Natural killer cell (primary cell): ENCODE measurements at regions not wholly inside any gene's neighbourhood (a gene's known extent, or its start where the extent isn't known, plus 50 kb on each side); places are given as distances from the start of the nearest gene placed in this dataset.

Experiments
- ATAC-seq, 3 donors: fragments of 150-1000 bp in 2 of 3; fragments of 200-7000 bp in 1 of 3; cut with Tn5 transposase; 1 replicate in 1 of 3; 2 replicates in 2 of 3; pipeline ENCODE4 v1.10.0; 2021; ENCODE audit warnings: mild to moderate bottlenecking in 2 of 3, moderate library complexity in 2 of 3
- DNase-seq, 2 donors: peaks; one replicate each; pipeline versions ENCODE4 v3.0.0 to v3.0.0-alpha.2; 2013 to 2021; ENCODE audit warnings: mixed read lengths in 1 of 2
- H3K27ac ChIP-seq: one replicate; pipeline ENCODE4 v1.5.1; 2013; ENCODE audit warnings: mild to moderate bottlenecking, low read length
- H3K27me3 ChIP-seq: one replicate; pipeline ENCODE4 v1.6.1; 2013; ENCODE audit warnings: low read length; ENCODE audit not compliant: control insufficient read depth, insufficient read depth
- H3K36me3 ChIP-seq: one replicate; pipeline ENCODE4 v1.6.1; 2013; ENCODE audit warnings: low read length; ENCODE audit not compliant: control insufficient read depth, insufficient read depth
- H3K4me1 ChIP-seq: one replicate; pipeline ENCODE4 v1.6.1; 2013; ENCODE audit warnings: low read length; ENCODE audit not compliant: control insufficient read depth, insufficient read depth
- H3K4me3 ChIP-seq: one replicate; pipeline ENCODE4 v1.5.1; 2013; ENCODE audit warnings: low read length
- H3K9me3 ChIP-seq: one replicate; pipeline ENCODE4 v1.6.1; 2013; ENCODE audit warnings: low read length; ENCODE audit not compliant: control insufficient read depth, insufficient read depth
- H3K27ac Mint-ChIP-seq, 2 donors: one replicate each; pipeline ENCODE4 v1.8.0; 2022; ENCODE audit warnings: mild to moderate bottlenecking in 2 of 2, mixed read lengths in 2 of 2, moderate library complexity in 1 of 2
- H3K27me3 Mint-ChIP-seq, 2 donors: one replicate each; pipeline ENCODE4 v1.8.0; 2022; ENCODE audit warnings: low read depth in 2 of 2, mixed read lengths in 2 of 2
- H3K36me3 Mint-ChIP-seq: one replicate; pipeline ENCODE4 v1.8.0; 2022; ENCODE audit warnings: mixed read lengths
- H3K4me1 Mint-ChIP-seq, 2 donors: one replicate each; pipeline ENCODE4 v1.8.0; 2022; ENCODE audit warnings: mixed read lengths in 2 of 2
- H3K4me3 Mint-ChIP-seq: one replicate; pipeline ENCODE4 v1.8.0; 2022; ENCODE audit warnings: mild to moderate bottlenecking, moderate library complexity, mixed read lengths
- H3K9me3 Mint-ChIP-seq, 2 donors: one replicate each; pipeline ENCODE4 v1.8.0; 2022; ENCODE audit warnings: mixed read lengths in 2 of 2
- CTCF ChIP-seq: fragments of 200-600 bp; IDR thresholded peaks from one replicate; pipeline ENCODE4 v1.8.0; 2022; ENCODE audit warnings: antibody characterized with exemption
- WGBS: methylation state at CpG from one replicate; pipeline ENCODE4 v1.1.7; 2013; ENCODE audit warnings: missing lambda C conversion rate; ENCODE audit not compliant: insufficient coverage; 5-methylcytosine and 5-hydroxymethylcytosine counted together
- intact Hi-C: fragments of 100-400 bp; cut with micrococcal nuclease; formaldehyde crosslinking; loops from one replicate; pipeline ENCODE4 v1.14.2; 2022

DNA sequence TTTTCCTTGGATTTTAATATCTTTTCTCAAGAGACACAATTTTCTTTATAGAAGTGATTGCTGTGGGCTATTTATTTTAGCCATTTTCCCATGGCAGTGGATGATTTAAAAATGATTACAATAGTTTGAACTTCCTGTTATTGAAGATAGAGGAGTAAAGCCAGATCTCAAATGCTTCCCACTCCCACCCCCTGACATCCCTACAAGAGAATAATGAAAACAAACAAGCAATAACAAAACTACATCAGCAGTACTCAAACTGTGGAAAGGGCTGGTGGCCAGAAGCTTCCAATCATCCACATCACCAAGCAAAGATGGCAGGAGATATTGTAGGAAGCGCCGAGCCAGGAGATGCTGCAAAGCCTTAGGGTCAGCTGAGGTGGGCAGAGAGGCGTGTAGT, 831.1 kb upstream of the NR2F2 start:
- Mint-ChIP-seq H3K27me3 (peaks cover 16 to 42% of the 10 kb centered on the region in 2 donors), H3K27ac (no peak overlapping the region), H3K9me3 (no peaks in the 10 kb centered on the region), H3K4me1 (no peaks in the 10 kb centered on the region), H3K4me3 (no peak overlapping the region), H3K36me3 (no peaks in the 10 kb centered on the region)
- Histone ChIP-seq H3K27me3 (peaks cover 9% of the 10 kb centered on the region), H3K27ac (no peak overlapping the region), H3K36me3 (no peaks in the 10 kb centered on the region), H3K9me3 (no peaks in the 10 kb centered on the region), H3K4me3 (no peak overlapping the region), H3K4me1 (no peaks in the 10 kb centered on the region)
- TF ChIP-seq CTCF, result no peak
- no peak for ATAC-seq
- 85% methylated on average over 3 of the region's 3 CpGs for WGBS
- no peak for DNase-seq
- intact Hi-C loops, result no loop called here

DNA sequence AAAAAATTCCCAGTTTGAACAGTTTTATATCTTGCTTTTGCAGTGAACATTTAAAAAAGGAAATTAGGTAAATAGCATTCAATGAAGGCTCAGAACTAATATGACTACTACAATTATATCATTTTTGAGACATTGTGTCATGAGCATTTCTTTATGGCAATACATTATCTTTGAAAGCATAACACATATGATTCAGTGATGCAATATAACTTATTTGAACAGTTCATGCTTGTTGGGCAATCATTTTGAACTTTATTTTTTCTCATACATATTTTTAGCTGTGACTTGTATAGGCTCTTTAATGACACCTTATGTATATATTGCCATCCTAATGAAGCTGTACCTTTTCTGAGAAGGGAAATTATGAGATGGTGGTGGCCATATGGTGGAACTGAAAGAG, 828.6 kb upstream of the NR2F2 start:
- H3K27me3 ChIP-seq, result peaks cover 11% of the 10 kb centered on the region
- no peaks in the 10 kb centered on the region for H3K36me3 Mint-ChIP-seq
- H3K36me3 ChIP-seq, result no peaks in the 10 kb centered on the region
- no peak for ATAC-seq
- DNase-seq, result no peak
- no peak overlapping the region for H3K27ac Mint-ChIP-seq
- no peak overlapping the region for H3K27ac ChIP-seq
- H3K4me3 Mint-ChIP-seq, result no peak overlapping the region
- TF ChIP-seq CTCF, result no peak
- H3K9me3 Mint-ChIP-seq, result no peaks in the 10 kb centered on the region
- intact Hi-C loops, result no loop called here
- H3K4me1 ChIP-seq, result no peaks in the 10 kb centered on the region
- no peak overlapping the region for H3K4me3 ChIP-seq
- no peaks in the 10 kb centered on the region for H3K9me3 ChIP-seq
- H3K27me3 Mint-ChIP-seq, result peaks cover 10 to 37% of the 10 kb centered on the region in 2 donors
- H3K4me1 Mint-ChIP-seq, result no peaks in the 10 kb centered on the region

DNA sequence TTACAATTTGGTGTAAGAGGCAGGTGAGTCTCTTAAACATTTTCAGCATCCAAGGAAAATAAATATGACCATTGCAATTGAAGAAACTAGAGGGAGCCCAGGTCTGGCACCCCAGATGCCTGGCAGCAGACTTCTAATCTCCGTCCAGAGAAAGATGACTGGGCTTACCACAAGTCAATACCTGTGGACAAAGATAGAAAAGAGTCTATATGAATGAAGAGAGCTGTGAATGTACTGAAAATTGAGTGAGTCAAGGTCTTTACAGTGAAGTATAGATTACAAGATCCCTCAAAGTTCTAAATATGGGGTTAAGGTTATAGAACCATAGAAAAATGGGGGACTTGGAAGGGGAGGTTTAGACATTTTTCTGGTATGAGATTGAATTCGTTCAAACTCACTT, 827.4 kb upstream of the NR2F2 start:
- no peaks in the 10 kb centered on the region for H3K9me3 Mint-ChIP-seq
- intact Hi-C loops, result no loop called here
- H3K9me3 ChIP-seq, result no peaks in the 10 kb centered on the region
- H3K4me3 Mint-ChIP-seq, result no peak overlapping the region
- no peaks in the 10 kb centered on the region for H3K4me1 ChIP-seq
- no peak overlapping the region for H3K4me3 ChIP-seq
- no peaks in the 10 kb centered on the region for H3K36me3 Mint-ChIP-seq
- H3K27me3 ChIP-seq, result peaks cover 9% of the 10 kb centered on the region
- H3K27me3 Mint-ChIP-seq, result peaks cover 10 to 31% of the 10 kb centered on the region in 2 donors
- 60% methylated on average over 2 of the region's 2 CpGs for WGBS
- no peaks in the 10 kb centered on the region for H3K4me1 Mint-ChIP-seq
- no peak for TF ChIP-seq CTCF
- DNase-seq (no peak), ATAC-seq (no peak)
- H3K27ac Mint-ChIP-seq, result no peak overlapping the region
- H3K36me3 ChIP-seq, result no peaks in the 10 kb centered on the region
- H3K27ac ChIP-seq, result no peak overlapping the region

- H3K4me3 Mint-ChIP-seq, result no peak overlapping the region
- no peaks in the 10 kb centered on the region for H3K9me3 ChIP-seq
- peaks cover 5% of the 10 kb centered on the region for H3K27me3 ChIP-seq
- no peaks in the 10 kb centered on the region for H3K4me1 ChIP-seq
- no peak overlapping the region for H3K4me3 ChIP-seq
- H3K9me3 Mint-ChIP-seq, result no peaks in the 10 kb centered on the region
- no peak for ATAC-seq
- no peak for TF ChIP-seq CTCF
- peaks cover 10 to 28% of the 10 kb centered on the region in 2 donors for H3K27me3 Mint-ChIP-seq
- H3K27ac ChIP-seq, result no peak overlapping the region
- no peak overlapping the region for H3K27ac Mint-ChIP-seq
- WGBS, result 95% methylated on average over 2 of the region's 3 CpGs
- no peaks in the 10 kb centered on the region for H3K36me3 ChIP-seq
- H3K36me3 Mint-ChIP-seq, result no peaks in the 10 kb centered on the region
- no peak for DNase-seq
- no peaks in the 10 kb centered on the region for H3K4me1 Mint-ChIP-seq
- intact Hi-C loops, result no loop called here
These were observed 826.8 kb upstream of the NR2F2 start for GRCh38 chr15:95503640-95504225.
